ENCODE measurements at regions not wholly inside any gene's neighbourhood (a gene's known extent, or its start where the extent isn't known, plus 50 kb on each side); places are given as distances from the start of the nearest gene placed in this dataset.

GRCh38 chr4:180832073-180832472 is 1411.1 kb upstream of the TENM3 start:
- no TSS peak for BruUV-seq (replicated peaks)
- no peak overlapping the region for H3K4me3 Mint-ChIP-seq (ENCODE audit: unreplicated experiment)

GRCh38 chr4:180840142-180840541 is 1403.1 kb upstream of the TENM3 start:
- BruUV-seq (replicated peaks): no TSS peak
- H3K36me3 Mint-ChIP-seq (ENCODE audit: insufficient read depth, unreplicated experiment): no peaks in the 10 kb centered on the region

More at GRCh38 chr4:180832073-180832472, 1411.1 kb upstream of the TENM3 start:
- Mint-ChIP-seq H3K36me3 (ENCODE audit: insufficient read depth, unreplicated experiment) (no peaks in the 10 kb centered on the region), H3K27ac (ENCODE audit: low read depth, unreplicated experiment) (no peak overlapping the region), H3K9me3 (ENCODE audit: unreplicated experiment) (no peaks in the 10 kb centered on the region), H3K27me3 (ENCODE audit: insufficient read depth, unreplicated experiment) (no peaks in the 10 kb centered on the region), H3K4me1 (ENCODE audit: insufficient read depth, unreplicated experiment) (peaks cover 16% of the 10 kb centered on the region)
- CTCF ChIA-PET: interaction anchor here (0.5 to 0.7 kb wide), 3 partner anchors 111 to 298 kb away, joined by 3 read pairs; no protein-coding TSS in a partner anchor
- POLR2A ChIA-PET: interaction anchor here (0.7 kb wide), 1 partner anchor 17 kb away, joined by 4 read pairs; no protein-coding TSS in a partner anchor
- intact Hi-C loops (cut with micrococcal nuclease): no loop called here
- TF ChIP-seq CTCF (IDR thresholded peaks at IDR 0.05; ENCODE audit: unreplicated experiment): no peak
- DNase-seq (ENCODE audit: unreplicated experiment): peak; percentile 13

GRCh38 chr4:180850318-180850940 is 1392.8 kb upstream of the TENM3 start:
- H3K4me3 Mint-ChIP-seq (ENCODE audit: unreplicated experiment): no peak overlapping the region
- peak; percentile 13 for DNase-seq (ENCODE audit: unreplicated experiment)
- H3K9me3 Mint-ChIP-seq (ENCODE audit: unreplicated experiment): no peaks in the 10 kb centered on the region
- H3K4me1 Mint-ChIP-seq (ENCODE audit: insufficient read depth, unreplicated experiment): no peaks in the 10 kb centered on the region
- H3K36me3 Mint-ChIP-seq (ENCODE audit: insufficient read depth, unreplicated experiment): no peaks in the 10 kb centered on the region
- POLR2A ChIA-PET: no interaction called here
- TF ChIP-seq CTCF (IDR thresholded peaks at IDR 0.05; ENCODE audit: unreplicated experiment): no peak
- CTCF ChIA-PET: interaction anchor here (3.0 kb wide), 1 partner anchor 22 kb away, joined by 24 read pairs; no protein-coding TSS in a partner anchor
- no peaks in the 10 kb centered on the region for H3K27me3 Mint-ChIP-seq (ENCODE audit: insufficient read depth, unreplicated experiment)
- intact Hi-C loops (cut with micrococcal nuclease): no loop called here
- no TSS peak for BruUV-seq (replicated peaks)
- no peak overlapping the region for H3K27ac Mint-ChIP-seq (ENCODE audit: low read depth, unreplicated experiment)

More at GRCh38 chr4:180840142-180840541, 1403.1 kb upstream of the TENM3 start:
- POLR2A ChIA-PET: interaction anchor here (0.6 kb wide), 1 partner anchor 67 kb away, joined by 3 read pairs; no protein-coding TSS in a partner anchor
- Mint-ChIP-seq H3K4me3 (ENCODE audit: unreplicated experiment) (no peak overlapping the region), H3K4me1 (ENCODE audit: insufficient read depth, unreplicated experiment) (peaks cover 4% of the 10 kb centered on the region), H3K27ac (ENCODE audit: low read depth, unreplicated experiment) (no peak overlapping the region), H3K9me3 (ENCODE audit: unreplicated experiment) (no peaks in the 10 kb centered on the region), H3K27me3 (ENCODE audit: insufficient read depth, unreplicated experiment) (no peaks in the 10 kb centered on the region)
- no peak for DNase-seq (ENCODE audit: unreplicated experiment)
- intact Hi-C loops (cut with micrococcal nuclease): no loop called here
- no peak for TF ChIP-seq CTCF (IDR thresholded peaks at IDR 0.05; ENCODE audit: unreplicated experiment)
- CTCF ChIA-PET: no interaction called here

- intact Hi-C loops (cut with micrococcal nuclease): no loop called here
- ChIA-PET POLR2A (no interaction called here), CTCF (interaction anchor here (3.0 kb wide), 1 partner anchor 24 kb away, joined by 24 read pairs; no protein-coding TSS in a partner anchor)
- DNase-seq (ENCODE audit: unreplicated experiment): peak; percentile 8
- Mint-ChIP-seq H3K4me3 (ENCODE audit: unreplicated experiment) (no peak overlapping the region), H3K27ac (ENCODE audit: low read depth, unreplicated experiment) (no peak overlapping the region), H3K36me3 (ENCODE audit: insufficient read depth, unreplicated experiment) (no peaks in the 10 kb centered on the region), H3K27me3 (ENCODE audit: insufficient read depth, unreplicated experiment) (no peaks in the 10 kb centered on the region), H3K9me3 (ENCODE audit: unreplicated experiment) (peaks cover 8% of the 10 kb centered on the region), H3K4me1 (ENCODE audit: insufficient read depth, unreplicated experiment) (no peaks in the 10 kb centered on the region)
- no TSS peak for BruUV-seq (replicated peaks)
- TF ChIP-seq CTCF (IDR thresholded peaks at IDR 0.05; ENCODE audit: unreplicated experiment): no peak
These were observed 1390.5 kb upstream of the TENM3 start for GRCh38 chr4:180852738-180853137.
